DMS53 treated with DMSO at 0.1 percent for 48 hours (cell line): ENCODE measurements at regions not wholly inside any gene's neighbourhood (a gene's known extent, or its start where the extent isn't known, plus 50 kb on each side); places are given as distances from the start of the nearest gene placed in this dataset.
A peak's percentile ranks its signal among the peaks of the same experiment; 100 is the strongest.
"Not testable (repeated sequence)": the region's sequence is repeated elsewhere in the genome, so short reads cannot be mapped to it uniquely, and the experiment has no call there.

Source experiments
- DNase-seq: peaks from one replicate; lab custom pipeline; 2025; ENCODE audit not compliant: unreplicated experiment; lab: John Stamatoyannopoulos, UW

DNA sequence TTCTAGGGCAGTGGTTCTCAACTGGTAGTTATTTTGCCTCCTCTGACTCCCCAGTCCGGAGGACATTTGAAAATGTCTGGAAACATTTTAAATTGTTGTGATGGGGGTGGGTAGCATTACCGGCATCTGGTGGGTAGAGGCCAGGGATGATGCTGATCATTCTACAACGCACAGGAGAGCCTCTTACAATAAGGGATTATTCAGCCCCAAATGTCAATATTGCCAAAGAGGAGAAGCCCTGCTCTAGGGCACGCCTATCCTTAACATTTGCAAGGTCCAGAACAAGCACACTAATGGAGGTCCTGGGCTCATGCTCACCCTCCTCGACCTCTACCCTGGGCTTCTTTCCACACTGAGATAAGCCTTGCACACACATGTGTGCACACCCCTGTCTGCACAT lies 106.4 kb downstream of the MINAR1 start:
- no peak for DNase-seq

DNA sequence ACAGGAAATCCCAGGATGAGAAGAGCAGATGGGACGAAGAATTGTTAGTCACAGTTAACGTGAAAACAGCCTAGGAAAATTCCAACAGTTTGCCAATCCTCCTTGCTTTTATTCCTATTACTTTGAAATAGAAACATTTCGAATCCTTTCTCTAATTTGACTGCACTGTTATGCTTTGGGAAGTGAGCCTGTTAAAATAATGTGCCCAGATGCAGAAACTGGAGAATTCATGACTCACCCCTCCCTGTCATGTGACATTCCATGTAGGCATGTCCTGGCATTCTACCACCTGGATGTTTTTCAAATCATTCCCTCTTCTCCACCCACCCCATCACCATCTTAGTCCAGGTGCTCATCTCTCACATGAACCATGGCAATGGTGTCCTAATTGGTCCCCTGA lies 107.3 kb downstream of the MINAR1 start:
- DNase-seq: no peak

DNA sequence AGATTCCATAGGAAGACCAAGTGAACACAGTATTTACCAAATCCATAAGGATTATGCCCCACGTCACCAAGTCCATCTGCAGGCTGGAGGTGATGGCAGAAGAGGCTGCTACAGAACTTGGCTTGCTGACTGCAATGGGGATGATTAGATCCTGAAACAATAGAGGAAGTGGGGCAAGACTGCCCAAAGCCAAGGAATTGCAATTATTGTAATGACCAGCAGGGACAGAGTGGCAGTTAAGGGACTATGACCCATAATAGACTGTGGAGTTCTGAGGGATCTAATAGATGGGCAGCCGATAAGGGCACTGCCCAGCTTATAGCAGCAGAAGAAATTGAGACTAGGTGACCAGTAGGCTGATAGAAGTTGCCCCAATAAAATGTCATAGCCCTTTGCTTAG lies 108.4 kb downstream of the MINAR1 start:
- DNase-seq: no peak

DNA sequence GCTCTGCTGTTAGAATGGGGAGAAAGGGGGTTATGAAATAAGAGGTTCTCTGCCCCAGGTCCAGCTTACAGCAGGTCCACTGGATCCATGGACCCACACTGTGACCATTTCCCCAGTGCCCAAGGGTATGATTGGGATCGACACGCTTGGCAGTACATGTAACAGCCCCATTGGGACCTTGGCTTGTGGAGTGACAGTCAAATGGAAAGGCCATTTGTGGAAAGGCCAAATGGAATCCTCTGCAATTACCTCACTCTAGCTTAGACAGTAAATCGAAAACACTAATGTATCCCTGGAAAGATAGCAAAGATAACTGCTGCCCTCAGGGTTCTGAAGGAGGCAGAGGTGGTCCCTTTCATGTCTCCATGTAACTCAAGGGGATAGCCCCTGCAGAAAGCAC lies 109.1 kb downstream of the MINAR1 start:
- no peak for DNase-seq

DNA sequence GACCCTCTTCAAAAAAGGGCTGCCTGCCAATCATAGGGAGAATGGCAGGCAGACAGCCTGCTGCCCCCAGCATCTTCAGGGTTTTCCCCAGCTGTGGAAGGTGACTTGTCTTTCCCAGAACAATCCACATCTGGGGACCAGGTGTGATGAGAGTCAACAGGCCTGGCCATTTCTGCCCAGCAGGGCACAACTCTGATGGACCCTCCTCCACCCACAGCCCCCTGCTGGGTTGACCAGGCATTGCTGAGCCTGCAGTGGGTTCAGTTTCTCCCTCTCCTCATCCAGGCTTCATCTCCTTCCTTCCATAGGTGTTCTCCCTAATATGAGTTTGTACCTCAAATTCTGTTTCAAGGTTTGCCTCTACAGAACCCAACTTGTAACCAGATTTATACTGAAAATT lies 111.0 kb downstream of the MINAR1 start:
- no peak for DNase-seq

DNA sequence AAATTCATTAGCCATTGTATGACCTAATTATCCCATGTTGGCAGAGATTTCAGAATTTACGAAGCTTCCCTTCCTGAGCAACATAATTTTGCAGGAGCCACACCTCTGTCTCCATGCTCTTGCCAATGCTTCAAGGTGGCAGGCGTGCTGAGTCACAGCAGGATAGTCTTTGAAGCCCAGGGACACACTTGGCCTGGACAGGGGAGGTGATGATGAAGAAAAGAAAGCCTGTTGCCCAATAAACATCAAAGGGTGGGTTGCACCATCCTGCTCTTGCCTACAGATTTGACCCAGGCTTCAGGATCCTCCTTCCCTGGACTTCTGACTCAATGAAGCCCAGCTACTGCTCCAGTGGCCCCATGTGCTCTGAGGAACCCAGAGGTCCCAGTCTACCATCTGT lies 117.1 kb downstream of the MINAR1 start:
- no peak for DNase-seq

DNA sequence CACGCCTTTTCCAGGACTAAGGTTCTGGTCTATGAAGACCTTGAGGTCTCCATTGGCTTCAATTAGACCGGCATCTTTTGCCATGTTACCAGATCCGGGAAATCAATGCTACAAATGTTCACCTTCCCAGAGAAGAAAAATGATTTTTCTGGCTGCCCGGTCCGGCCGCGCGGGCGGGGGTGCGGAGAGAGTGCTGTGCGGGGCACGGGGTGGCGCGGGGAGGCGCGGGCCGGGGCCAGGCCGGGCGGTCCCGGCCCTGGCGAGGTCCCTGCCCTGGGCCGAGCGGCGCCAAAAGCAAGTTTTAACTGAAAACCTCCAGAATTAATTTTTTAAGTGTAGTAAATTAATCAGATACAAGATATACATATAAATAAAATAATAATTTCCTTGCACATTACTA lies 128.2 kb downstream of the MINAR1 start:
- no peak for DNase-seq

DNA sequence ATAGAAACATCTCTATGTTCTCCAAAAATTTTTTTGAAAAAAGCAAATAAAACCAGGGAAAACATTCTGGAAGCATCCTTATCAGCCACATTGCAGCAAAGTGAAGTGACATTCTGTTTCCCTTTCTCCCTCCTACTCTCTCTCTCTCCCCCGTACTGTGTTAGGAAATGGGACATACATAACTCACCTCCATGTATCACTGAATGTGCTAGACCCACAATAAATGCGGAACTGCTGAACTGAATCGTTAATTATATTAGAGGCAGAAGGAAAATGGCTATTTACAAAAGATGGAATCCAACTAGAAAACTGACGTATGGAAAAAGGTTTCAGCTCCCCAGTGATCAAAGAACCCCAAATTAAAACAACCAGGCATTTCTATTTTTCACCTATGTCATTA lies 129.8 kb downstream of the MINAR1 start:
- DNase-seq: no peak

DNA sequence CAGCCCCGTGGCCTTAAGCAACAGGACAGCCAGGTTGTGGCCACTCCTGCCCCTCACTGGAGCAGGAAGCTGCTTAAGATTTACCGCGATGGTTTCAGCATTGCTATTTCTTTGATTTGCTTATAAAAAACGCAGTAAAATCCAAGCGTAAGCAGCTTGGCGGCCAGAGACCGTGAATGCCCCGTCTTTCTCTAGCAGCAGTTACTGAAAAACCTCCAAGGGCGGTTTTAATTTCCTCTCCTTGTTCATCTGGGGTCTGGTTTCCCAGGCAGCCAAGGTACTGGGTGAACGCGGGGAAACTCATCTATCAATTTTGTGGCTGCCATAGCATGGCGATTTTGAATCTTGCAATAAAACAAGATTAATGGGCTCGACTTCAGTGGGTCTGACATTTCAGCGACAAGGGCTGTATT lies 130.3 kb downstream of the MINAR1 start:
- no peak for DNase-seq

DNA sequence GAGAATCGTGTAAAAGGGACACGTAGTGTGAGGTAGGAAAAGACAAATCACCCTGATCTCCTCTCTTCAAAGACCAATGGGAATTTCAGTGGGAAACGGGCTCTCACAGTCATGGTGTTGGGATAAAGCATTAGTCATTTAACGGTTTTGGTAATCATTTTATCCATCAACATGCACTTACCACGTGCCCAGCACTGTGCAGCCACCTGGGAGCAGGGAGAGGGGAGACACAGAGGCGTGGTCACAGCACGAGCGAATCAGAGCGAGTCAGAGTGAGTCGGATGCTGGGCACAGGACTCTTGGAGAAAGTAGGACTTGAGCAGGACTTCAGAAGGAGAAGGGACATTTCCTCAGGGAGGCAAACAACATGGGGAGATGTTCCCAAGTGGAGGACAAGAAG lies 130.8 kb downstream of the MINAR1 start:
- DNase-seq: no peak

DNA sequence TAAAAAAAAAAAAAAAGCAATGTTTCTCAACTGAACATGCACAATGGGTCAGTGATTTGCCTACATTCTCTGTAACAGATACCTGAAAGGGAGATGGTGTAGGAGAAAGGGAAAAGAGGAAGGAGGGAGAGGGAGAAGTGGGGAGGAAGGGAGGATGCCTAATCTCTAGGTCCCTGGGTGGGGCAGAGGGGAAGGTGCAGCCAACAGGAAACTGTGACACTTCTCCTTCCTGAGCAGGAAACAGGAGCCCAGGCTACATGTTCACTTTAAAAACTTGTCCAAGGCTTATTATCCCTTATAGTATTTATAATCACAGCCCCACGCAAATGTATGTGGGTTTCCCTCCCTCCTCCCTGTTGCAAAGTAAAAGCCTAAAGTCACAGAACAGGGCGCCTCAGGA lies 137.9 kb downstream of the MINAR1 start:
- DNase-seq: no peak

DNA sequence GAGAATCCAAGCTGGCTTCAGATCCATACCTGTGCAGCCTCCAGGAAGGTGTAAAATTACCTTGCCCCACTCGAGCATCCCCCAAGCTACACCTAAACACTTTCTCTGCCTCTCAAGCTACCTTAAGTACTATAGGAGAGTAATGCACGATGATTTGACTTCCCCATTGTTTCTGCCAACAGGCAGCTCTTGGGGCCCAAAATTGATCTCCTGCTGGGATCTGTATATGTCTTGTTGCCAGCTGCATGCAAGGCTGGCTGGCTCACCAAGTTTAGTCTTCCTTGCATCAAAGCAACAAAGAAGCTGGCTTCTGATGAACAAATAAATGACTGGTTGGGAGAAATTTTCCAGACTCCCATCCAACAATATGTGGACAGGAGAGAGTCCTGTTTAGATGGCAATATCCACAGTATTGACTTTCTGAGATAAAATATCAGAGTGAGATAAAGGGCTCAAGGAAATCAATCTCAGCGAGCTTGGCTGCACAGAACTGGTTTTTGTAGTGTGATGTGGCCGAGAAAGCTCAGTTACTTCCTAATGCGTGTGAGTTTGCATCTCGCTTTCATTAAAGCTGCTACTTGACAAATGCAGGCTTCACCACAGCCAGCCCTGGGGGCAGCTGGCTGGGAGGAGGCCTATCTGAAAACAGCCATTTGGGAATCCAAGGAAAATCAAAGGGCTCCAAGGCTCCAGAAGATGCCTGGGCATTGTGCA lies 140.7 kb downstream of the MINAR1 start:
- DNase-seq: no peak

DNA sequence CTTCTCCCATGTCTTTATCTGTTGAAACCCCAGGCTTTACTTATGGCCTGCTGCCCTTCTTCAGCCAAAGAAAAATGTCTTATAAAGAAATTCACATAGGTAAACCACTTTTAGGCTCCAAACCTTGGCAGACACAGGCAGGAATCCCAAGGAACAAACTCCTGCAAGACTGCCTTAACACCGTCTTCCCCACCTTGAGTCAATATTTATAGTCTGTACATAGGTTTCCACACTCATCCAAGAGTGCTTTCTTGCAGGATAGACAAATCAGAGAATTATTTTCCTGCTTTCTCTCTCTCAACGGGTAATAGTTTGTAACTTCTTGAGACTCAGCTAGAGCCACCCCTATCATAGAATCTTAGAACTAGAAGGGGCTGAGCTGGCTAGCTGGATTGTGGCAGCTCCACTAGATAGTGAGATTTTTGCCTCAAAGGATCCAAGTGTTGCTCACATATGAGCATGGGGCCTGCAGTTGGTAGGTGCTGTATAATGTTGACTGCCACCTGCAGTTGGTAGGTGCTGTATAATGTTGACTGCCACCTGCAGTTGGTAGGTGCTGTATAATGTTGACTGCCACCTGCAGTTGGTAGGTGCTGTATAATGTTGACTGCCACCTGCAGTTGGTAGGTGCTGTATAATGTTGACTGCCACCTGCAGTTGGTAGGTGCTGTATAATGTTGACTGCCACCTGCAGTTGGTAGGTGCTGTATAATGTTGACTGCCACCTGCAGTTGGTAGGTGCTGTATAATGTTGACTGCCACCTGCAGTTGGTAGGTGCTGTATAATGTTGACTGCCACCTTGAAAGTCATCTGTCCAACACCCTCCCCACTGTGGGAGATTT lies 142.5 kb downstream of the MINAR1 start:
- not testable (repeated sequence) for DNase-seq

DNA sequence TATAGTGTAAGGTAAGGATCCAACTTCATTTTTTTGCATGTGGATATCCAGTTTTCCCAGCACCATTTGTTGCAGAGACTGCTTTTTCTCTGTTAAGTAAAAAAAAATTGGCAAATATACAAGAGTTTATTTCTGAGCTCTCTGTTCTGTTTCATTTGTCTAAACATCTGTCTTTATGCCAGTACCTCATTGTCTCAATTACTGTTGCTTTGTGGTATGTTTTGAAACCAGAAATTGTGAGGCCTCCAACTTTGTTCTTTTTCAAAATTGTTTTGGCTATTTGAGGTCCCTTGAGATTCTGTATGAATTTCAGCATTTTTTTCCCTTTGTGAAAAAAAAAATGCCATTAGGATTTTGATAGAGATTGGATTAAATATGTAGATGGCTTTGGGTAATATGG lies 150.5 kb downstream of the MINAR1 start:
- no peak for DNase-seq

DNA sequence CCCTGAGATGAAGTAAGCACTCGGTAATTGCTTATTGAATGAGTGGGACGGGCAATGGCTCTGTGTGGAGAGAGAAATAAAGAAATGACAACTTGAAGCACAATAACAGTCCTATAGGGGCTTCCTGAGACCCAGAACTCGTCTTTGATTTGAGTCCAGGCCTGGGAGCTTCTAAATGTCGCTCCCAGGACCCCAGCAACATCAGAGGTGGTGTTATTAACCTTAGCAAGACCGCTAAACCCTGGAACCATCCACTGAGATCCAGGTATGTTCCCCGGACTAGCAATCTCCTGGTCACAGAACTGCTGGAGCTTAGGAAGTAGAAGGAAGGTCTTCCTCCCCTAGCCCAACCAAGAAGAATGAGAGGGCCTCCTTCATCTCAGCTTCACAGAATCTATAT lies 160.0 kb downstream of the MINAR1 start:
- no peak for DNase-seq

DNA sequence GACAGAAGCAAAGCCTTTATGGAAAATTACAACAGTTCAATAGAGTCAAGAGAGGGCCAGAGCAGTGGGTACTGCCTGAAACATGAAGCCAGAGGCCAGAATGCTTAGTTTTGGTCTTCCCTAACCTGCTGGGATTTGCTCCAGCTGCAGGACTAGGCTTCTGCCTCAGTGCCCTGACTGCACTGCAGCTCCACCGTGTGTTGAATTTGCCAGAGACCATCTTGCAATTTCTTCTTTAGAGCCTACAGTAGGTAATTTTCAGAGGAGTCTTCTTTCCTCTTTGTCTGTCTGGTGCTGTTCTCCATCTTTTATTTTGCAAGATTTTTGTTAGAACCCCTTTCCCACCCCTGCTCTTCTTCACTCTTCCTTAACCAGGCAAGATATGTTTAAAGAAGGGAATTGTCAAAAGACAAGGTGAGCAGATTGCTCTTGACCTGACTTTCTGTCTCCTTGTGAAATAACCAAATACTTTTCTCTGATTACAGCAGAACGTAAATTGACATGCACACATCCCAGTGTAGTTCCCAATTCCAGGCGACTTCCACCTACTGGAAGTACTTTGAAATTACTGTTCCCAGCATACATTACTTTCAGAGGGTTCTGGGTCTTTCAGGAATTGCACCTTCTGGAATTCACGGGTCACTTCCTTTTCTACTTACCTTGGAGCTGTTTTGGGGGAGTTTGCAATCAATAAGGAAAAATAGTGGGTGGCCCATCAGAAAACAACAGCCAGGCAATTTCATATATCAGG lies 161.2 kb downstream of the MINAR1 start:
- DNase-seq: no peak

DNA sequence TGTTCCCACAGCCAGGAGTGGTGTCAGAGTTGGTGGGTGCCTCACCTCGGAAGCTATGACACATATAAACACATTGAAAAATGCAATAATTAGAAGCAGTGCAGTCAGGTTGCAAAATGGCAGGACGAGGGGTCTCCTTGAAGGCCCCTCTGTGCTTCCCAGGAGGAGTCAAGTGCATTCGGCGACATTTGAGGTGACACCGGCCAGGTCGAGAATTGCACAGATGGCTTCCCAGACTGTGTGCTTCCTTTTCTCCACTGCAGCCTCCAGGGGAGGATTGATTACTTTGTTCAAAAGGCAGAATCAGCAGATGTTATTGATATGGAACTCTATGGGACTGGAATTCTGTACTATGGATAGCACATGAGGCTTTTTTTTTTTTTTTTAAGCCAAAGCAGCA lies 163.2 kb downstream of the MINAR1 start:
- no peak for DNase-seq

DNA sequence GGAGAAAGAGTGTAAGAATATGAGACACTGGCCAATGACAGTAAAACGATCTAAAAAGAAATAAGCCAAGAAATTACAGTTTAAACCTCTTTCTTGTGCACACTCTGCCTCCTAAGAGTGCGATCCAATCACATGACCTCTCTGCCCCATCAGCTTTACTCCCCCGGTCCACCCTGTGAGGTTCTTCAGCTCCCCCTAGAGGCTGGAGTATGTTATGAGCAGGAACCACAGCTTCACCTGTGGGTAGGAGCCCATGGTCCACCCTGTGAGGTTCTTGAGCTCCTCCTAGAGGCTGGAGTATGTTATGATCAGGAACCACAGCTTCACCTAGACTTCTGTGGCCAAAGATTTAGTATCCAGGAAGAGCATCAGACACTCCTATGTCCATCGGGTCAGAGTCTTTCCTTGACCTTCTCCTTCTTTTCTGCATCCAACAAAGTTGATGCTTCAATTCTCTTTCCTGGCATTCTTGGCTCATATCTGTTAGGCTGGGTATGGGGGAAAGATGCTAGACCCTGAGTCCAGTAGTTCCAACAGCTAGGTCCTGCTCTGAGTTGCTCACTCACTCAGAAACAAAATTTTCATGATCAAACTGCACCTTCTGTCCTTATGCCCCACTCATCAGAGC lies 164.0 kb downstream of the MINAR1 start:
- peak; percentile 62 for DNase-seq

DNA sequence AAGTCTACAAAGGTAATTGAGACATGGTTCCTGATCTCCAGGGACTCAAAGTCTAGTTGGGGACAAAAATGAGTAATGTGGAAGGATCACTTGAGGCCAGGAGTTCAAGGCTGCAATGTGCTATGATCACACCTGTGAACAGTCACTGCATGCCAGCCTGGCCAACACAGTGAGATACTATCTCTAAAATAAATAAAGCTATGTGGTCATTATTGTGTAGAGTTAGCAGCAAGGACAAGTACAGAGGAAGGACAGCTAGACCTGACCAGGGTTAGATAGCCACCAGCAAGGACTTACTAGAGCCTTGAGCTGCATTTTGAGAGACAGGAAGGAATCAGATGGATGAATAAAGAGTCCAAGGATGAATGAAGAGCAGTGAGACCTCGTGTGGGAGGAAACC lies 166.5 kb downstream of the MINAR1 start:
- DNase-seq: no peak

DNA sequence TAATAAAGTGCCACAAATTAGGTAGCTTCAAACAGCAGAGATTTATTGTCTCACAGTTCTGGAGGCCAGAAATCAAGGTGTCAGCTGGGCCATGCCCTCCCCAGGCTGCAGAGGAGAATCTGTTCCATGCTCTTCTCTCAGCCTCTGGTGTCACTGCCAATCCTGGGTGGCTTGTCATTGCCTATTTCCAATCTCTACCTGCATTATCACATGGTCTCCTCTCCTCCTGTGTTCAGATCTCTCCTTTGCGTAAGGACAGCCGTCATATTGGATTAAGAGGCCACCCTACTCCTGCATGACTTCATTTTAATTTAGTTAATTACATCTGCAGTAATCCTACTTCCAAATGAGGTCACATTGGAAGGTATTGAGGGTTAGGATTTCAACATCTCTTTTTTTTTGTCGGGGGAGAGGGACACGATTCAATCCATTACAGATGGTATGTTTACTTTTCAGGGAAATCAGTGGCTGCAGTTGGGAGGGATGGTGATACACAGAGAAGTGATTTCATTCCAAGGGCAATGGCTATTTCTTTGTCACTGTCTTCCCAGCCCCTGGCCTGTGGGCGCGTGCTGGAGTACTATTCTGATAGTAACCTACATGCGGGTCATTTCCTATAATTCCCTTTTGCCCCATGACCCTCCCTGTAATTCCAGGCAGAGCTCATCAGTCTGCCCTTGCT lies 169.4 kb downstream of the MINAR1 start:
- DNase-seq: no peak

DNA sequence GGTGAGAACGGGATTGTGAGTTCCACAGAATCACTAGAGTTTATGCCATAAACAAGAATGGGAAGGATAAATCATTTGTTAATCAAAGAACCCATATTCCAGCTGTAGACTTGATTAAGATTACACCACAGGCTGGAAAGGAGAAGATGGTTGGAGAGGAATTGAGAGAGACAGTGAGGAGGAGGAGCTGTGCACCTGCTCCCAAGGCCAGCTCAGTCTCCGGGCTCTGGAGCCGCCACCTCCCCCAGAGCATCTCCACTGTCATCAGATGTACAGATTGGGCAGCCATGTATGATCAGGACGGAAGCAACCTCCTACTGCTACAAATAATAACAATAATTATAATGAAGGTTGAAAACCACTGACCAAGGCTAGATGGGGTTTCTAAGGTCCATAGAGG lies 170.0 kb downstream of the MINAR1 start:
- DNase-seq: no peak
